ENCODE measurements at regions not wholly inside any gene's neighbourhood (a gene's known extent, or its start where the extent isn't known, plus 50 kb on each side); places are given as distances from the start of the nearest gene placed in this dataset.

- POLR2A ChIA-PET: no interaction called here
- Histone ChIP-seq H3K4me1 (ENCODE audit: control insufficient read depth, extremely low read depth, insufficient read depth, low read length) (no peaks in the 10 kb centered on the region), H3K27ac (ENCODE audit: insufficient read depth, low read depth, low read length) (no peak overlapping the region), H2AFZ (ENCODE audit: low read depth, low read length) (no peak overlapping the region), H3K4me3 (replicated peaks in 1 of 3; ENCODE audit: insufficient read depth in 1 of 3, low read depth in 1 of 3, low read length in 3 of 3) (no peak overlapping the region), H3K9me1 (replicated peaks; ENCODE audit: control insufficient read depth, extremely low read depth, insufficient read depth, low read length) (no peaks in the 10 kb centered on the region), H3K9ac (replicated peaks; ENCODE audit: extremely low read depth, insufficient read depth, low read length) (no peak overlapping the region), H3K27me3 (ENCODE audit: control insufficient read depth in 2 of 2, insufficient read depth in 2 of 2, low read length in 2 of 2) (no peaks in the 10 kb centered on the region), H3K36me3 (ENCODE audit: control insufficient read depth in 2 of 2, extremely low read depth in 1 of 2, insufficient read depth in 2 of 2, low read length in 2 of 2) (no peaks in the 10 kb centered on the region), H3K9me3 (replicated peaks; ENCODE audit: control insufficient read depth, insufficient read depth, low read length) (no peaks in the 10 kb centered on the region), H3K4me2 (ENCODE audit: insufficient read depth, low read length) (no peak overlapping the region), H4K20me1 (replicated peaks; ENCODE audit: control insufficient read depth, extremely low read depth, insufficient read depth, low read length) (no peaks in the 10 kb centered on the region), H3K79me2 (ENCODE audit: control insufficient read depth, insufficient read depth, low read length) (no peaks in the 10 kb centered on the region)
- no TSS peak for BruUV-seq (replicated peaks)
- intact Hi-C loops (cut with micrococcal nuclease): no loop called here
- TF ChIP-seq EZH2 (IDR thresholded peaks at IDR 0.05; ENCODE audit: borderline replicate concordance, low read depth, low read length, severe bottlenecking) (no peak), FOS (IDR thresholded peaks at IDR 0.05; ENCODE audit: borderline replicate concordance, insufficient read depth, low read length) (no peak), MAX (IDR thresholded peaks at IDR 0.05; ENCODE audit: insufficient read depth, insufficient read length) (no peak), MYC (IDR thresholded peaks at IDR 0.05; ENCODE audit: low read depth, low read length) (no peak), CTCF (IDR thresholded peaks at IDR 0.05; ENCODE audit: extremely low read depth in 1 of 2, insufficient read depth in 1 of 2, low read depth in 1 of 2, low read length in 2 of 2) (no peak), GATA2 (IDR thresholded peaks at IDR 0.05; ENCODE audit: insufficient read depth, insufficient read length, low read depth, low read length) (no peak), JUN (IDR thresholded peaks at IDR 0.05; ENCODE audit: borderline replicate concordance, insufficient read depth, insufficient read length, low read depth) (no peak), POLR2AphosphoS5 (IDR thresholded peaks at IDR 0.05; ENCODE audit: insufficient read depth, low read depth, low read length) (no peak), POLR2A (IDR thresholded peaks at IDR 0.05; ENCODE audit: low read depth, low read length) (no peak)
- DNase-seq (ENCODE audit: low read depth, low spot score) (no peak), FAIRE-seq (no peak)
- CTCF ChIA-PET: interaction anchor here (2.2 kb wide), 1 partner anchor 12 kb away, joined by 5 read pairs; no protein-coding TSS in a partner anchor
- dilution Hi-C loops (cut with MboI; ENCODE audit: extremely low pct_ligation_motif_present, low sequenced_read_pairs): no loop called here
These were observed 75.1 kb upstream of the BHLHE23 start for GRCh38 chr20:63081831-63082230.
